ENCODE measurements at regions not wholly inside any gene's neighbourhood (a gene's known extent, or its start where the extent isn't known, plus 50 kb on each side); places are given as distances from the start of the nearest gene placed in this dataset.

- intact Hi-C loops (cut with DNase I) = no loop called here
- no peak for DNase-seq (ENCODE audit: low spot score)
Observed at GRCh38 chr1:57860931-57861565, 437.2 kb upstream of the DAB1 start.

GRCh38 chr1:57860325-57860724 is 436.5 kb upstream of the DAB1 start:
- intact Hi-C loops (cut with DNase I) = no loop called here
- DNase-seq (ENCODE audit: low spot score) = no peak

- intact Hi-C loops (cut with DNase I) = no loop called here
- DNase-seq (ENCODE audit: low spot score) = no peak
Observed at GRCh38 chr1:57858740-57859139, 434.9 kb upstream of the DAB1 start.

- DNase-seq (ENCODE audit: low spot score) = no peak
- intact Hi-C loops (cut with DNase I) = no loop called here
Observed at GRCh38 chr1:57857809-57858208, 433.9 kb upstream of the DAB1 start.

GRCh38 chr1:57854436-57854835 is 430.6 kb upstream of the DAB1 start:
- intact Hi-C loops (cut with DNase I) = no loop called here
- no peak for DNase-seq (ENCODE audit: low spot score)

GRCh38 chr1:57850176-57850940 is 426.5 kb upstream of the DAB1 start:
- no peak for DNase-seq (ENCODE audit: low spot score)
- intact Hi-C loops (cut with DNase I) = no loop called here

- intact Hi-C loops (cut with DNase I) = no loop called here
- no peak for DNase-seq (ENCODE audit: low spot score)
Observed at GRCh38 chr1:57848406-57848805, 424.5 kb upstream of the DAB1 start.

GRCh38 chr1:57845041-57845440 is 421.2 kb upstream of the DAB1 start:
- DNase-seq (ENCODE audit: low spot score) = no peak
- intact Hi-C loops (cut with DNase I) = no loop called here

GRCh38 chr1:57844382-57844980 is 420.6 kb upstream of the DAB1 start:
- intact Hi-C loops (cut with DNase I) = no loop called here
- DNase-seq (ENCODE audit: low spot score) = no peak

GRCh38 chr1:57843760-57844159 is 419.9 kb upstream of the DAB1 start:
- no peak for DNase-seq (ENCODE audit: low spot score)
- intact Hi-C loops (cut with DNase I) = no loop called here

- no peak for DNase-seq (ENCODE audit: low spot score)
- intact Hi-C loops (cut with DNase I) = no loop called here
Observed at GRCh38 chr1:57839526-57839925, 415.7 kb upstream of the DAB1 start.

- intact Hi-C loops (cut with DNase I) = no loop called here
- no peak for DNase-seq (ENCODE audit: low spot score)
Observed at GRCh38 chr1:57839067-57839466, 415.2 kb upstream of the DAB1 start.

GRCh38 chr1:57835620-57836019 is 411.8 kb upstream of the DAB1 start:
- DNase-seq (ENCODE audit: low spot score) = no peak
- intact Hi-C loops (cut with DNase I) = no loop called here

GRCh38 chr1:57833296-57833695 is 409.4 kb upstream of the DAB1 start:
- intact Hi-C loops (cut with DNase I) = no loop called here
- DNase-seq (ENCODE audit: low spot score) = no peak

- intact Hi-C loops (cut with DNase I) = no loop called here
- no peak for DNase-seq (ENCODE audit: low spot score)
Observed at GRCh38 chr1:57832612-57833011, 408.8 kb upstream of the DAB1 start.

- intact Hi-C loops (cut with DNase I) = no loop called here
- DNase-seq (ENCODE audit: low spot score) = no peak
Observed at GRCh38 chr1:57831624-57832023, 407.8 kb upstream of the DAB1 start.

- intact Hi-C loops (cut with DNase I) = no loop called here
- DNase-seq (ENCODE audit: low spot score) = no peak
Observed at GRCh38 chr1:57826535-57826934, 402.7 kb upstream of the DAB1 start.

GRCh38 chr1:57824535-57824934 is 400.7 kb upstream of the DAB1 start:
- intact Hi-C loops (cut with DNase I) = no loop called here

GRCh38 chr1:57820356-57821095 is 396.7 kb upstream of the DAB1 start:
- no peak for DNase-seq (ENCODE audit: low spot score)
- intact Hi-C loops (cut with DNase I) = no loop called here

More at GRCh38 chr1:57824535-57824934, 400.7 kb upstream of the DAB1 start:
- no peak for DNase-seq (ENCODE audit: low spot score)

- no peak for DNase-seq (ENCODE audit: low spot score)
- intact Hi-C loops (cut with DNase I) = no loop called here
Observed at GRCh38 chr1:57819893-57820292, 396.0 kb upstream of the DAB1 start.

Measured in cardiac septum (tissue), 1 donor.